IMR-90 (cell line): ENCODE measurements at regions not wholly inside any gene's neighbourhood (a gene's known extent, or its start where the extent isn't known, plus 50 kb on each side); places are given as distances from the start of the nearest gene placed in this dataset.

Experiments used
- ATAC-seq: fragments of 200-7000 bp; cut with Tn5 transposase; 2 replicates; pipeline ENCODE4 v1.9.1; 2020; ENCODE audit warnings: low read depth, mild to moderate bottlenecking, moderate library complexity
- BruUV-seq: library from RNA; stranded (reverse); fragments of 400-500 nt; replicated peaks from 2 replicates; lab custom pipeline; 2021; lab: Mats Ljungman, UMichigan
- CTCF ChIA-PET: fragments of 300-600 bp; formaldehyde crosslinking; extraction: SDS; loops from one replicate; lab custom pipeline; 2021; ENCODE audit warnings: antibody characterized with exemption; lab: Yijun Ruan, JAX
- POLR2A ChIA-PET: fragments of 300-600 bp; sonication (Branson Sonifier 250); formaldehyde crosslinking; loops from one replicate; lab custom pipeline; 2022; ENCODE audit warnings: antibody characterized with exemption; ENCODE audit not compliant: unreplicated experiment; lab: Charles Lee
- DNase-seq: peaks from one replicate; pipeline ENCODE4 v3.0.0; 2013
- H2AFZ ChIP-seq: replicated peaks from 2 replicates; pipeline ENCODE3; 2013; ENCODE audit warnings: low read length, mild to moderate bottlenecking; ENCODE audit not compliant: poor library complexity
- H2AK5ac ChIP-seq: 2 replicates; pipeline ENCODE4 v1.6.1; 2013; ENCODE audit warnings: low read depth, low read length, inconsistent platforms
- H2AK9ac ChIP-seq: replicated peaks from 2 replicates; pipeline ENCODE3; 2013; ENCODE audit warnings: mild to moderate bottlenecking, low read depth, low read length, moderate library complexity; ENCODE audit not compliant: poor library complexity
- H2BK120ac ChIP-seq: 2 replicates; pipeline ENCODE4 v1.6.1; 2013; ENCODE audit warnings: low read depth, low read length, inconsistent platforms
- H2BK15ac ChIP-seq: 3 replicates; pipeline ENCODE4 v1.6.1; 2013; ENCODE audit warnings: low read depth, low read length, inconsistent platforms
- H2BK20ac ChIP-seq: 2 replicates; pipeline ENCODE4 v1.6.1; 2013; ENCODE audit warnings: low read depth, mild to moderate bottlenecking, inconsistent platforms, low read length, moderate library complexity
- H2BK5ac ChIP-seq: 2 replicates; pipeline ENCODE4 v1.6.1; 2013; ENCODE audit warnings: mild to moderate bottlenecking, low read depth, low read length, inconsistent platforms; ENCODE audit not compliant: poor library complexity, severe bottlenecking
- H3K14ac ChIP-seq: replicated peaks from 2 replicates; pipeline ENCODE4 v1.6.1; 2013; ENCODE audit warnings: low read depth, low read length, inconsistent platforms
- H3K18ac ChIP-seq: 2 replicates; pipeline ENCODE4 v1.6.1; 2013; ENCODE audit warnings: low read depth, low read length, control low read depth
- H3K23ac ChIP-seq: 2 replicates; pipeline ENCODE4 v1.6.1; 2013; ENCODE audit warnings: low read depth, low read length, inconsistent platforms
- H3K27ac ChIP-seq: 2 replicates; pipeline ENCODE4 v1.5.1; 2013; ENCODE audit warnings: mild to moderate bottlenecking, control low read depth, low read length; ENCODE audit not compliant: insufficient read depth
- H3K27me3 ChIP-seq: 2 replicates; pipeline ENCODE4 v1.6.1; 2013; ENCODE audit warnings: low read length; ENCODE audit not compliant: control insufficient read depth, insufficient read depth
- H3K36me3 ChIP-seq: 2 replicates; pipeline ENCODE4 v1.6.1; 2013; ENCODE audit warnings: low read length, mixed read lengths; ENCODE audit not compliant: control insufficient read depth, insufficient read depth
- H3K4ac ChIP-seq: 2 replicates; pipeline ENCODE4 v1.6.1; 2013; ENCODE audit warnings: low read depth, low read length, inconsistent platforms
- H3K4me1 ChIP-seq: 2 replicates; pipeline ENCODE4 v1.6.1; 2013; ENCODE audit warnings: low read length, mixed read lengths; ENCODE audit not compliant: control insufficient read depth, insufficient read depth
- H3K4me2 ChIP-seq: 2 replicates; pipeline ENCODE4 v1.6.1; 2013; ENCODE audit warnings: low read depth, mild to moderate bottlenecking, control low read depth, low read length, moderate library complexity
- H3K4me3 ChIP-seq: 2 replicates; pipeline ENCODE4 v1.5.1; 2013; ENCODE audit warnings: low read depth, mild to moderate bottlenecking, control low read depth, low read length, moderate library complexity; ENCODE audit not compliant: insufficient read depth
- H3K56ac ChIP-seq: 2 replicates; pipeline ENCODE4 v1.6.1; 2013; ENCODE audit warnings: low read length, inconsistent platforms; ENCODE audit not compliant: insufficient read depth; ENCODE audit errors: extremely low read depth
- H3K79me1 ChIP-seq, 2 experiments: 2 replicates each; pipeline ENCODE4 v1.6.1; 2013; ENCODE audit warnings: low read length in 2 of 2, inconsistent platforms in 1 of 2, low read depth in 1 of 2
- H3K9ac ChIP-seq: 2 replicates; pipeline ENCODE4 v1.6.1; 2013; ENCODE audit warnings: low read depth, low read length, control low read depth
- H3K9me1 ChIP-seq: 2 replicates; pipeline ENCODE4 v1.6.1; 2013; ENCODE audit warnings: low read length, inconsistent platforms; ENCODE audit not compliant: insufficient read depth
- H3K9me3 ChIP-seq: 2 replicates; pipeline ENCODE4 v1.6.1; 2013; ENCODE audit warnings: low read length; ENCODE audit not compliant: control insufficient read depth, insufficient read depth
- H4K20me1 ChIP-seq: 2 replicates; pipeline ENCODE4 v1.6.1; 2013; ENCODE audit warnings: low read length, inconsistent platforms; ENCODE audit not compliant: insufficient read depth
- H4K5ac ChIP-seq: 2 replicates; pipeline ENCODE4 v1.6.1; 2013; ENCODE audit warnings: mild to moderate bottlenecking, low read depth, low read length, control low read depth
- H4K8ac ChIP-seq, 2 experiments: 2 replicates each; pipeline ENCODE4 v1.6.1; 2013; ENCODE audit warnings: low read depth in 2 of 2, low read length in 2 of 2, control low read depth in 1 of 2, inconsistent platforms in 1 of 2
- H4K91ac ChIP-seq: 2 replicates; pipeline ENCODE4 v1.6.1; 2013; ENCODE audit warnings: low read depth, low read length, inconsistent platforms; ENCODE audit not compliant: insufficient read depth
- BHLHE40 ChIP-seq: fragments of 150-350 bp; IDR thresholded peaks from 2 replicates; pipeline ENCODE4 v1.6.1; 2016; ENCODE audit warnings: mild to moderate bottlenecking, low read depth, low read length
- CEBPB ChIP-seq: IDR thresholded peaks from 2 replicates; pipeline ENCODE4 v1.6.1; 2012; ENCODE audit warnings: low read depth, low read length, improper control_type of control experiment
- CHD1 ChIP-seq: IDR thresholded peaks from 2 replicates; pipeline ENCODE4 v1.6.1; 2012; ENCODE audit warnings: low read depth, low read length, improper control_type of control experiment
- CTCF ChIP-seq: conservative IDR thresholded peaks from 2 replicates; pipeline ENCODE4 v1.5.1; 2012; ENCODE audit warnings: mild to moderate bottlenecking, low read depth, low read length, improper control_type of control experiment
- FOS ChIP-seq: fragments of 150-350 bp; IDR thresholded peaks from 2 replicates; pipeline ENCODE4 v1.6.1; 2016; ENCODE audit warnings: low read depth, low read length
- MAFK ChIP-seq: IDR thresholded peaks from 2 replicates; pipeline ENCODE4 v1.6.1; 2012; ENCODE audit warnings: low read depth, low read length, improper control_type of control experiment
- MAZ ChIP-seq: IDR thresholded peaks from 2 replicates; pipeline ENCODE4 v1.6.1; 2012; ENCODE audit warnings: low read depth, mild to moderate bottlenecking, low read length, improper control_type of control experiment, moderate library complexity, borderline replicate concordance
- MXI1 ChIP-seq: IDR thresholded peaks from 2 replicates; pipeline ENCODE4 v1.6.1; 2012; ENCODE audit warnings: low read depth, mild to moderate bottlenecking, low read length, moderate library complexity, borderline replicate concordance
- NFE2L2 ChIP-seq: fragments of 150-350 bp; IDR thresholded peaks from 2 replicates; pipeline ENCODE4 v1.6.1; 2016; ENCODE audit warnings: low read depth, mild to moderate bottlenecking, low read length
- POLR2A ChIP-seq: IDR thresholded peaks from 2 replicates; pipeline ENCODE4 v1.6.1; 2012; ENCODE audit warnings: mild to moderate bottlenecking, low read depth, low read length
- RAD21 ChIP-seq: IDR thresholded peaks from 2 replicates; pipeline ENCODE4 v1.6.1; 2012; ENCODE audit warnings: low read length, improper control_type of control experiment
- RCOR1 ChIP-seq: IDR thresholded peaks from 2 replicates; pipeline ENCODE4 v1.6.1; 2012; ENCODE audit warnings: mild to moderate bottlenecking, low read length, improper control_type of control experiment; ENCODE audit not compliant: insufficient replicate concordance
- RFX5 ChIP-seq: IDR thresholded peaks from 2 replicates; pipeline ENCODE4 v1.8.0; 2012; ENCODE audit warnings: low read depth, mild to moderate bottlenecking, low read length, moderate library complexity
- SMC3 ChIP-seq: fragments of 150-350 bp; IDR thresholded peaks from 2 replicates; pipeline ENCODE4 v1.6.1; 2016; ENCODE audit warnings: low read depth, mild to moderate bottlenecking, antibody characterized with exemption, low read length, moderate library complexity
- USF2 ChIP-seq: fragments of 150-350 bp; IDR thresholded peaks from 2 replicates; pipeline ENCODE4 v1.6.1; 2017; ENCODE audit warnings: mild to moderate bottlenecking, antibody characterized with exemption, low read length, low read depth
- WGBS, 2 experiments: methylation state at CpG; one replicate each; pipeline versions ENCODE4 v1.1.5 to v1.1.7; 2013; ENCODE audit warnings: missing lambda C conversion rate in 2 of 2; ENCODE audit not compliant: insufficient read length in 1 of 2; ENCODE audit errors: extremely low coverage in 2 of 2; 5-methylcytosine and 5-hydroxymethylcytosine counted together
- dilution Hi-C: fragments of 300-500 bp; cut with HindIII; formaldehyde crosslinking; loops from one replicate; pipeline ENCODE4 v1.14.3; 2018; ENCODE audit warnings: low sequenced_read_pairs; ENCODE audit not compliant: unreplicated experiment
- in situ Hi-C: fragments of 300-500 bp; cut with MboI; formaldehyde crosslinking; loops from 3 replicates; pipeline ENCODE4 v1.14.3; 2019; ENCODE audit warnings: low sequenced_read_pairs, inconsistent platforms, mixed read lengths
- intact Hi-C: fragments of 100-400 bp; cut with micrococcal nuclease; formaldehyde crosslinking; loops from 2 replicates; pipeline ENCODE4 v1.10.0; 2022

- Histone ChIP-seq H3K27ac (no peak overlapping the region), H4K20me1 (no peaks in the 10 kb centered on the region), H3K9ac (no peak overlapping the region), H3K36me3 (no peaks in the 10 kb centered on the region), H2AK9ac (no peak overlapping the region), H3K4me3 (no peak overlapping the region), H3K18ac (no peak overlapping the region), H3K4me1 (no peaks in the 10 kb centered on the region), H4K8ac (no peak overlapping the region), H4K91ac (no peak overlapping the region), H2BK5ac (no peak overlapping the region), H2AFZ (no peak overlapping the region), H2BK120ac (no peak overlapping the region), H3K56ac (no peak overlapping the region), H3K27me3 (no peaks in the 10 kb centered on the region), H2BK15ac (no peak overlapping the region), H2AK5ac (no peak overlapping the region), H3K9me3 (peaks cover 5% of the 10 kb centered on the region; the same call in 1 of the 2 replicates), H2BK20ac (no peak overlapping the region), H3K9me1 (no peaks in the 10 kb centered on the region), H3K14ac (no peak overlapping the region), H3K4ac (no peak overlapping the region), H3K23ac (no peak overlapping the region), H4K5ac (no peak overlapping the region), H3K4me2 (no peak overlapping the region), H3K79me1 (no peaks in the 10 kb centered on the region)
- POLR2A ChIA-PET = no interaction called here
- WGBS, 2 experiments = no CpG with 5 or more reads among the region's 4 CpGs
- DNase-seq = no peak
- in situ Hi-C loops = no loop called here
- dilution Hi-C loops = no loop called here
- no TSS peak for BruUV-seq
- CTCF ChIA-PET = interaction anchor here (0.6 kb wide), 1 partner anchor 41 kb away, joined by 7 read pairs; no protein-coding TSS in a partner anchor
- no peak for ATAC-seq
- TF ChIP-seq CEBPB (no peak), MAFK (no peak), SMC3 (no peak), MXI1 (no peak), MAZ (no peak), RCOR1 (no peak), CHD1 (no peak), CTCF (no peak), RAD21 (no peak), USF2 (no peak), NFE2L2 (no peak), BHLHE40 (no peak), FOS (no peak), POLR2A (no peak), RFX5 (no peak)
- intact Hi-C loops = no loop called here
Observed at GRCh38 chr11:21894492-21894891, 298.4 kb upstream of the ANO5 start.
